NCI-H69 (cell line): ENCODE measurements at regions not wholly inside any gene's neighbourhood (a gene's known extent, or its start where the extent isn't known, plus 50 kb on each side); places are given as distances from the start of the nearest gene placed in this dataset.

Source experiments
- DNase-seq: peaks from one replicate; lab custom pipeline; 2025; lab: John Stamatoyannopoulos, UW

GRCh38 chr3:181764544-181764943 is 52.8 kb downstream of the SOX2 start:
- DNase-seq, result peak; percentile 24

- DNase-seq, result no peak
Measured at GRCh38 chr3:181770296-181770695, 58.6 kb downstream of the SOX2 start.

- DNase-seq, result no peak
Measured at GRCh38 chr3:181771120-181771519, 59.4 kb downstream of the SOX2 start.

GRCh38 chr3:181772166-181772565 is 60.4 kb downstream of the SOX2 start:
- no peak for DNase-seq

GRCh38 chr3:181773921-181774320 is 62.2 kb downstream of the SOX2 start:
- peak; percentile 29 for DNase-seq

- DNase-seq, result peak; percentile 37
Measured at GRCh38 chr3:181782306-181782954, 70.7 kb downstream of the SOX2 start.

- DNase-seq, result no peak
Measured at GRCh38 chr3:181790561-181790960, 78.8 kb downstream of the SOX2 start.

GRCh38 chr3:181791056-181791955 is 79.6 kb downstream of the SOX2 start:
- no peak for DNase-seq

GRCh38 chr3:181793006-181793405 is 81.3 kb downstream of the SOX2 start:
- no peak for DNase-seq

GRCh38 chr3:181794011-181794790 is 82.5 kb downstream of the SOX2 start:
- DNase-seq, result peak; percentile 50

- DNase-seq, result no peak
Measured at GRCh38 chr3:181796641-181797040, 84.9 kb downstream of the SOX2 start.

GRCh38 chr3:181797431-181797830 is 85.7 kb downstream of the SOX2 start:
- peak; percentile 47 for DNase-seq

GRCh38 chr3:181805703-181806102 is 94.0 kb downstream of the SOX2 start:
- DNase-seq, result no peak

- peak; percentile 17 for DNase-seq
Measured at GRCh38 chr3:181808053-181808452, 96.3 kb downstream of the SOX2 start.

- no peak for DNase-seq
Measured at GRCh38 chr3:181823716-181824115, 112.0 kb downstream of the SOX2 start.

- no peak for DNase-seq
Measured at GRCh38 chr3:181824961-181825360, 113.2 kb downstream of the SOX2 start.

GRCh38 chr3:181839039-181839915 is 127.6 kb downstream of the SOX2 start:
- peak; percentile 100 for DNase-seq

- DNase-seq, result peak; percentile 71
Measured at GRCh38 chr3:181839916-181840297, 128.2 kb downstream of the SOX2 start.

- peak; percentile 97 for DNase-seq
Measured at GRCh38 chr3:181844211-181844610, 132.5 kb downstream of the SOX2 start.

GRCh38 chr3:181847276-181847675 is 135.6 kb downstream of the SOX2 start:
- peak; percentile 24 for DNase-seq

- peak; percentile 92 for DNase-seq
Measured at GRCh38 chr3:181851063-181851462, 139.3 kb downstream of the SOX2 start.

GRCh38 chr3:181855825-181856224 is 144.1 kb downstream of the SOX2 start:
- DNase-seq, result peak; percentile 47
